Cardiac muscle cell (in vitro differentiated cells and primary cell): ENCODE measurements at regions not wholly inside any gene's neighbourhood (a gene's known extent, or its start where the extent isn't known, plus 50 kb on each side); places are given as distances from the start of the nearest gene placed in this dataset.
A peak's percentile ranks its signal among the peaks of the same experiment; 100 is the strongest.

Experiments used
- DNase-seq, 2 donors: peaks; one replicate each; pipeline versions ENCODE4 v3.0.0 to v3.0.0-alpha.2; 2010 to 2017; ENCODE audit warnings: low read depth in 1 of 2, low spot score in 1 of 2
- H3K27ac ChIP-seq: fragments of 200-600 bp; sonication (generic); 2 replicates; pipeline ENCODE4 v1.5.1; 2016
- H3K27me3 ChIP-seq: fragments of 200-600 bp; sonication (generic); 2 replicates; pipeline ENCODE4 v1.6.0; 2016; ENCODE audit warnings: control low read depth
- H3K36me3 ChIP-seq: fragments of 200-600 bp; sonication (generic); 2 replicates; pipeline ENCODE4 v1.5.1; 2016; ENCODE audit warnings: control low read depth
- H3K4me1 ChIP-seq: fragments of 200-600 bp; sonication (generic); 2 replicates; pipeline ENCODE4 v1.8.1; 2017; ENCODE audit warnings: low read depth, mild to moderate bottlenecking, mixed run types
- H3K4me3 ChIP-seq: fragments of 200-600 bp; sonication (generic); 2 replicates; pipeline ENCODE4 v1.5.1; 2016; ENCODE audit warnings: mild to moderate bottlenecking
- H3K9me3 ChIP-seq: fragments of 200-600 bp; sonication (generic); 2 replicates; pipeline ENCODE4 v1.5.1; 2017; ENCODE audit warnings: low read depth, mild to moderate bottlenecking, control low read depth
- TF ChIP-seq, protein P1 (sequence below): IDR thresholded peaks from 2 replicates; pipeline ENCODE4 v1.5.1; 2012; ENCODE audit warnings: low read depth, mild to moderate bottlenecking, low read length

- TF ChIP-seq, protein P1, sequence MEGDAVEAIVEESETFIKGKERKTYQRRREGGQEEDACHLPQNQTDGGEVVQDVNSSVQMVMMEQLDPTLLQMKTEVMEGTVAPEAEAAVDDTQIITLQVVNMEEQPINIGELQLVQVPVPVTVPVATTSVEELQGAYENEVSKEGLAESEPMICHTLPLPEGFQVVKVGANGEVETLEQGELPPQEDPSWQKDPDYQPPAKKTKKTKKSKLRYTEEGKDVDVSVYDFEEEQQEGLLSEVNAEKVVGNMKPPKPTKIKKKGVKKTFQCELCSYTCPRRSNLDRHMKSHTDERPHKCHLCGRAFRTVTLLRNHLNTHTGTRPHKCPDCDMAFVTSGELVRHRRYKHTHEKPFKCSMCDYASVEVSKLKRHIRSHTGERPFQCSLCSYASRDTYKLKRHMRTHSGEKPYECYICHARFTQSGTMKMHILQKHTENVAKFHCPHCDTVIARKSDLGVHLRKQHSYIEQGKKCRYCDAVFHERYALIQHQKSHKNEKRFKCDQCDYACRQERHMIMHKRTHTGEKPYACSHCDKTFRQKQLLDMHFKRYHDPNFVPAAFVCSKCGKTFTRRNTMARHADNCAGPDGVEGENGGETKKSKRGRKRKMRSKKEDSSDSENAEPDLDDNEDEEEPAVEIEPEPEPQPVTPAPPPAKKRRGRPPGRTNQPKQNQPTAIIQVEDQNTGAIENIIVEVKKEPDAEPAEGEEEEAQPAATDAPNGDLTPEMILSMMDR: peak; percentile 95
- no peaks in the 10 kb centered on the region for H3K27me3 ChIP-seq
- no peaks in the 10 kb centered on the region for H3K36me3 ChIP-seq
- no peak overlapping the region for H3K4me3 ChIP-seq
- DNase-seq: peak; percentile 69 to 79
- H3K27ac ChIP-seq: no peak overlapping the region
- no peaks in the 10 kb centered on the region for H3K4me1 ChIP-seq
- no peaks in the 10 kb centered on the region for H3K9me3 ChIP-seq
These were observed 70.1 kb downstream of the PHETA1 start for GRCh38 chr12:111298582-111299436.

DNA sequence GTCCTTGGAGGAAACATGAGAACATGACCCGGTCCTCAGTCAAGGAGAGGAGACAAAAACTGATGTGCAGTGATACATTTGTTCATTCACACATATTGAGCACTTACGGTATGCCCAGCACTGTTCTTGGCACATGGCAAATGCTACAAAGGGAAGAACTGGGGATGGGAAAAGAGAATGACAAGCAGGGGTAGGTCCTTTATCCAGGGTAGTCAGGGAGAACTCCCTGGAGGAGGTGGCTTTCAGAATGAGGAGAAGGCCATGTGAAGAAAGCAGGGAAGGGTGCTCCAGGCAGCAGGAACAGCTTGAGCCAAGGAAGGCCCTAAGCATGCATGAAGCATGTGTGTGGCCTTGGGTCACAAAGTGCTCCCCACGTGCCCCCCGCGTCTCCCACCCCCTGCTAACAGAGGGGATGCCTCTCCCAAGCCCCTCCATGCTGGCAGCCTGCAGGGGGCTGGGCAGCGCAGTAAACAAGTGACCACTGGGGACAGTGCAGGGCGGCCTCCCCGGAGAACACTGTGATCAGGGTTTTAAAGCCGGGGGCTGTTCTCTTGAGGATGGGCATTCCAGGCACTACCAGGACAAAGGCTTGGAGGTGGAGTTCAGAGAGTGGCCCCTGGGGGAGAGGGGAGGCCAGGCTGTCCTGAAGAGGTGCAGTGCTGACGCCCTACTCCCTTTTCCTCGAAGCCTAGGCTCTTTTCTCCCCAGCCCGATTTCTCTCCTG is 71.0 kb downstream of the PHETA1 start:
- TF ChIP-seq, protein P1: no peak
- DNase-seq: no peak
- Histone ChIP-seq H3K4me1 (no peaks in the 10 kb centered on the region), H3K27ac (no peak overlapping the region), H3K4me3 (no peak overlapping the region), H3K36me3 (no peaks in the 10 kb centered on the region), H3K27me3 (no peaks in the 10 kb centered on the region), H3K9me3 (no peaks in the 10 kb centered on the region)

DNA sequence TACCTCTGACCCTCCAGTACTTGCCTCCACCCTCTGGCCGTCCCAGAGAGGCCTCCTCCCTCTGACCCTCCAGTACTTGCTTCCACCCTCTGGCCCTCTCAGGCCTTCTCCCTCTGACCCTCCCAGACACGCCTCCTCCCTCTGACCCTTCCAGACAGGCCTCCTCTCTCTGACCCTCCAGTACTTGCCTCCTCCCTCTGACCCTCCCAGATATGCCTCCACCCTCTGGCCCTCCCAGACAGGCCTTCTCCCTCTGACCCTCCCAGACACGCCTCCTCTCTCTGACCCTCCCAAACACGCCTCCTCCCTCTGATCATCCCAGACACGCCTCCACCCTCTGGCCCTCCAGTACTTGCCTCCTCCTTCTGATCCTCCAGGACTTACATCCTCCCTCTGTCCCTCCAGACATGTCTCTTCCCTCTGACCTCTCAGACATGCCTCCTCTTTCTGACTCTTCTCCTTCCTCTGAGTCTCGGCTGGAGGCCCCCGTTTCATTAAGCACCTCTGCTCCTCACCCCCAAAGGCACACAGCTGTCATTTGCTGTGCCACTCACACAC is 71.9 kb downstream of the PHETA1 start:
- no peaks in the 10 kb centered on the region for H3K9me3 ChIP-seq
- H3K27me3 ChIP-seq: no peaks in the 10 kb centered on the region
- DNase-seq: no peak
- no peak overlapping the region for H3K4me3 ChIP-seq
- H3K36me3 ChIP-seq: no peaks in the 10 kb centered on the region
- no peaks in the 10 kb centered on the region for H3K4me1 ChIP-seq
- H3K27ac ChIP-seq: no peak overlapping the region
- TF ChIP-seq, protein P1: no peak

DNA sequence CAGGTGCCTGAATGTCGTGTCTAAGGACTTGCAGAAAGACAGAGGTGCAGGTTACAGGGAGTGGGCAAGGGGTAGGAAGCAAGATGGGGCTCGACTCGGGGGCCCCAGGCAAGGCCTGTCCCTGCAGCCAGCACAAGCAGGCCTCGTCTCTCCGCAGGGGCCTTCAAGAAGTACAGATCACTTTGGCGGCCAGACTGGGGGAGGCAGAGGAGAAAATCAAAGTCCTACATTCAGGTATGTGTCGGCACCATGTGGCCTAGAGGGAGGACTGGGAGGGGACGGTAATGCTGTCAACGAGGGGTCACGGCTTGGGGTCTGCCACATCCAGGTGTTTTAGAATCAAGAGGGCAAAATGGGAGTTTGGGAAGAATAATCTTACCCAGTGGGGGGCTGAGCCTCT is 73.7 kb downstream of the PHETA1 start:
- TF ChIP-seq, protein P1: no peak
- Histone ChIP-seq H3K4me3 (no peak overlapping the region), H3K27me3 (no peaks in the 10 kb centered on the region), H3K9me3 (no peaks in the 10 kb centered on the region), H3K27ac (no peak overlapping the region), H3K4me1 (no peaks in the 10 kb centered on the region), H3K36me3 (no peaks in the 10 kb centered on the region)
- DNase-seq: no peak

GRCh38 chr12:111293266-111294009 is 75.5 kb downstream of the PHETA1 start:
- DNase-seq: no peak
- H3K9me3 ChIP-seq: no peaks in the 10 kb centered on the region
- TF ChIP-seq, protein P1: no peak
- no peaks in the 10 kb centered on the region for H3K4me1 ChIP-seq
- H3K4me3 ChIP-seq: no peak overlapping the region
- no peaks in the 10 kb centered on the region for H3K27me3 ChIP-seq
- no peak overlapping the region for H3K27ac ChIP-seq
- no peaks in the 10 kb centered on the region for H3K36me3 ChIP-seq
